Smooth muscle cell (in vitro differentiated cells): ENCODE measurements at regions not wholly inside any gene's neighbourhood (a gene's known extent, or its start where the extent isn't known, plus 50 kb on each side); places are given as distances from the start of the nearest gene placed in this dataset.
"Not testable (repeated sequence)": the region's sequence is repeated elsewhere in the genome, so short reads cannot be mapped to it uniquely, and the experiment has no call there.

ENCODE experiments used
- DNase-seq: peaks from one replicate; lab custom pipeline; 2025; ENCODE audit not compliant: unreplicated experiment; lab: John Stamatoyannopoulos, UW
- H2AFZ ChIP-seq: fragments of 200-600 bp; sonication (generic); 2 replicates; pipeline ENCODE4 v1.6.0; 2016; ENCODE audit warnings: antibody characterized with exemption, low read depth, mild to moderate bottlenecking
- H3F3A ChIP-seq: fragments of 200-600 bp; sonication (generic); 2 replicates; pipeline ENCODE4 v1.6.0; 2017; ENCODE audit warnings: antibody characterized with exemption, low read depth
- H3K27ac ChIP-seq: fragments of 200-600 bp; sonication (generic); 2 replicates; pipeline ENCODE4 v1.5.1; 2016; ENCODE audit warnings: low read depth, mild to moderate bottlenecking
- H3K27me3 ChIP-seq: fragments of 200-600 bp; sonication (generic); 2 replicates; pipeline ENCODE4 v1.6.1; 2016; ENCODE audit warnings: low read depth, mild to moderate bottlenecking
- H3K36me3 ChIP-seq: fragments of 200-600 bp; sonication (generic); 2 replicates; pipeline ENCODE4 v1.5.1; 2016; ENCODE audit warnings: low read depth
- H3K4me1 ChIP-seq: fragments of 200-600 bp; sonication (generic); 2 replicates; pipeline ENCODE4 v1.5.1; 2016; ENCODE audit warnings: low read depth
- H3K4me2 ChIP-seq: fragments of 200-600 bp; sonication (generic); 2 replicates; pipeline ENCODE4 v1.6.0; 2016; ENCODE audit warnings: mild to moderate bottlenecking
- H3K4me3 ChIP-seq: fragments of 200-600 bp; sonication (generic); 2 replicates; pipeline ENCODE4 v1.5.1; 2016; ENCODE audit warnings: mild to moderate bottlenecking
- H3K79me2 ChIP-seq: fragments of 200-600 bp; sonication (generic); 2 replicates; pipeline ENCODE4 v1.6.0; 2016; ENCODE audit warnings: low read depth, mild to moderate bottlenecking
- H3K9ac ChIP-seq: fragments of 200-600 bp; sonication (generic); 2 replicates; pipeline ENCODE4 v1.6.0; 2016; ENCODE audit warnings: low read depth
- H3K9me3 ChIP-seq: fragments of 200-600 bp; sonication (generic); replicated peaks from 2 replicates; pipeline ENCODE4 v1.5.1; 2016; ENCODE audit warnings: low read depth
- H4K20me1 ChIP-seq: fragments of 200-600 bp; sonication (generic); 2 replicates; pipeline ENCODE4 v1.6.0; 2016; ENCODE audit warnings: low read depth
- WGBS: methylation state at CpG from one replicate; pipeline ENCODE4 v1.1.7; 2016; ENCODE audit warnings: low lambda C conversion rate; 5-methylcytosine and 5-hydroxymethylcytosine counted together
- TF ChIP-seq, protein P1 (sequence below): fragments of 200-600 bp; sonication (generic); IDR thresholded peaks from 2 replicates; pipeline ENCODE4 v1.5.1; 2017; ENCODE audit warnings: borderline replicate concordance, mild to moderate bottlenecking, antibody characterized with exemption; ENCODE audit not compliant: insufficient read depth, poor library complexity, severe bottlenecking

DNA sequence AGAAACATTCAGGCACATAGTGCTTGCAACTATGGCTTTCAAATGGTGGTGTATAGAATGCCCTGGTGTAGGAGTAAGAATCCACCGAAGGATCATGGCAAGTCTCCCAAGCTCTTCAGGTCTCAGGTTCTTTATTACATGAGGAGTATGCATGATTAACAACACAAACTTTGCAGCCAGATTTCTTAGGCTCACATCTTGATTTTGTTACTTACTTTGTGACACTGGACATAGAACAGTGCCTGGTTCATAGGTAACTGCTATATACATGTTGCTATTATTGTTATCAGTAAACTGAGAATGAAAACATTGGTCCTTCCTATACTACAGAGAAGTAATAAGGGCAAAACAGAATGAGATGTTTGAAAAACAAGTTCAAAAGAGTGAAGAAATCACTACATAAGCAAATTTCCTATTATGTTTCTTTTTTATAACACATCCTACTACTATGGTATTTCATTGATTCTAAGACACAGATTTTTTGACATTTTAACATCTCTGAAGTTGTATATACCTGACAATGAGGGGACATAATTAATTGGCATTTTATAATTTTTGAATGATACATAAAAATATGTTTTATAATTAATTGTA, 284.9 kb downstream of the C1D start:
- Histone ChIP-seq H3K4me2 (no peak overlapping the region), H3K9ac (no peak overlapping the region), H3K27ac (no peak overlapping the region), H3K27me3 (no peaks in the 10 kb centered on the region), H3K79me2 (no peaks in the 10 kb centered on the region), H3K9me3 (no peaks in the 10 kb centered on the region), H3K4me1 (no peaks in the 10 kb centered on the region), H3K4me3 (no peak overlapping the region), H3F3A (no peaks in the 10 kb centered on the region), H4K20me1 (no peaks in the 10 kb centered on the region), H3K36me3 (no peaks in the 10 kb centered on the region), H2AFZ (no peak overlapping the region)
- no peak for DNase-seq
- TF ChIP-seq, protein P1, sequence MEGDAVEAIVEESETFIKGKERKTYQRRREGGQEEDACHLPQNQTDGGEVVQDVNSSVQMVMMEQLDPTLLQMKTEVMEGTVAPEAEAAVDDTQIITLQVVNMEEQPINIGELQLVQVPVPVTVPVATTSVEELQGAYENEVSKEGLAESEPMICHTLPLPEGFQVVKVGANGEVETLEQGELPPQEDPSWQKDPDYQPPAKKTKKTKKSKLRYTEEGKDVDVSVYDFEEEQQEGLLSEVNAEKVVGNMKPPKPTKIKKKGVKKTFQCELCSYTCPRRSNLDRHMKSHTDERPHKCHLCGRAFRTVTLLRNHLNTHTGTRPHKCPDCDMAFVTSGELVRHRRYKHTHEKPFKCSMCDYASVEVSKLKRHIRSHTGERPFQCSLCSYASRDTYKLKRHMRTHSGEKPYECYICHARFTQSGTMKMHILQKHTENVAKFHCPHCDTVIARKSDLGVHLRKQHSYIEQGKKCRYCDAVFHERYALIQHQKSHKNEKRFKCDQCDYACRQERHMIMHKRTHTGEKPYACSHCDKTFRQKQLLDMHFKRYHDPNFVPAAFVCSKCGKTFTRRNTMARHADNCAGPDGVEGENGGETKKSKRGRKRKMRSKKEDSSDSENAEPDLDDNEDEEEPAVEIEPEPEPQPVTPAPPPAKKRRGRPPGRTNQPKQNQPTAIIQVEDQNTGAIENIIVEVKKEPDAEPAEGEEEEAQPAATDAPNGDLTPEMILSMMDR: no peak
- WGBS: 94% methylated on average over 1 of the region's 1 CpG

DNA sequence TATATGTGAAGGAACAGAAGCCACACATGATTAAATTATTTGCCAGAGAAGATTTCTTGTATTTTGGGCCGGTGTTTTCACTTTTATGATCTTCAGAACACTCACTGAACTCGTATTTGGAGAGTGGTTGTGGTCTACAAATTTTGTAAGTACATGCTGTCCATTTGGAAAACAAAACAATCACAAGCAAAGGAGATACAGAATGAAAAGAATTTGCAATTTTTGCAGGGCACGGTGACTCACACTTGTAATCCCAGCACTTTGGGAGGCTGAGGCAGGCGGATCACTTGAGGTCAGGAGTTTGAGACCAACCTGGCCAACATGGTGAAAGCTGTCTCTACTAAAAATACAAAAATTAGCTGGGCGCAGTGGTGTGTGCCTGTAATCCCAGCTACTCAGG, 282.0 kb downstream of the C1D start:
- not testable (repeated sequence) for H3F3A ChIP-seq, H3K9ac ChIP-seq, H3K4me1 ChIP-seq, H3K27me3 ChIP-seq, H2AFZ ChIP-seq, H3K36me3 ChIP-seq, H3K9me3 ChIP-seq, H3K79me2 ChIP-seq, H4K20me1 ChIP-seq, H3K4me2 ChIP-seq, H3K4me3 ChIP-seq, DNase-seq, H3K27ac ChIP-seq
- 71% methylated on average over 5 of the region's 5 CpGs for WGBS

DNA sequence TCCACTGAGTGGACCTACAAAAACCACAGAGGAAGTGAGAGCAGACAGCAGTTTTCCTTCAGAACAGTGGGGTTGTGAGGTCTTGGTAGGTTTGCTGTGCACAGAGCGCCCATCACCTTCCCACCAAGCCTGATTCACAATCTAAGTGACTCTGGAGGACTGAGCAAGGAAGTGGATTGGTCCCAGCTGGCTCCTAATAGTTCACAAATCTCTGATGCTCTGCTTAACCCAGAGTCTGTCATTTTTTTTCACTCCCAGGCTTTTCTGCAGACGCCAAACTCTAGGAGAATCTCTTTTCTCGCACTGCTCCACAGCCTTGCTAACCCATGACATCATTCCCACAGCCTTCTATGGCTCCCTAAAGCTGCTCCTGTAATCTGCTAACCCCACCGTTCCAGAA, 280.4 kb downstream of the C1D start:
- H3K4me3 ChIP-seq: no peak overlapping the region
- H3K9ac ChIP-seq: no peak overlapping the region
- DNase-seq: no peak
- no peaks in the 10 kb centered on the region for H3K9me3 ChIP-seq
- H3K4me2 ChIP-seq: no peak overlapping the region
- no peaks in the 10 kb centered on the region for H3K36me3 ChIP-seq
- TF ChIP-seq, protein P1: no peak
- H3K79me2 ChIP-seq: no peaks in the 10 kb centered on the region
- H4K20me1 ChIP-seq: no peaks in the 10 kb centered on the region
- H2AFZ ChIP-seq: no peak overlapping the region
- H3F3A ChIP-seq: no peaks in the 10 kb centered on the region
- H3K27ac ChIP-seq: no peak overlapping the region
- 48% methylated on average over 4 of the region's 4 CpGs for WGBS
- no peaks in the 10 kb centered on the region for H3K4me1 ChIP-seq
- H3K27me3 ChIP-seq: peaks cover 3% of the 10 kb centered on the region

DNA sequence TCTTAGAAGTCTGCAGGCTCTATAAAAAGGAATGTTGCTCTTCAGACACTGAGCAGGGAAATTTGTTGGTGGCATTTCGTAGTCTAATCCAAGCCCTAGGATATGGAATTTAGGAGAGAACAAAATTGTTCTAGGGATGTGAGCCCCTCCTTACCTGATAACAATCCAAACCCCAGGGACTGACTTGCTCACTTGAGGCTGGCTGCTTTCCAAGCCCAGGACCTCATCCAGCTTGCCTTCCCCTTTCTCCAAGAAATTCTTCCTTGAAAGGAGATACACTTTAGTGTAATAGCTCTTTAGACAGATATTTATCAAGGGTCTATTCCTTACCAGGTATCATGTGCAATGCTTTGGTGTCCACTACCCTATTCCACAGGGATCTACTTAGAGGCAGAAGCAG, 279.8 kb downstream of the C1D start:
- Histone ChIP-seq H3K4me3 (no peak overlapping the region), H3K9me3 (no peaks in the 10 kb centered on the region), H3K27ac (no peak overlapping the region), H3K4me1 (no peaks in the 10 kb centered on the region), H3K4me2 (no peak overlapping the region), H3K79me2 (no peaks in the 10 kb centered on the region), H3K27me3 (peaks cover 9% of the 10 kb centered on the region), H3K36me3 (no peaks in the 10 kb centered on the region), H3F3A (no peaks in the 10 kb centered on the region), H4K20me1 (no peaks in the 10 kb centered on the region), H3K9ac (no peak overlapping the region), H2AFZ (no peak overlapping the region)
- TF ChIP-seq, protein P1: no peak
- no peak for DNase-seq
- WGBS: 92% methylated on average over 1 of the region's 1 CpG
